Peyer's patch (tissue), 4 donors: ENCODE measurements at regions not wholly inside any gene's neighbourhood (a gene's known extent, or its start where the extent isn't known, plus 50 kb on each side); places are given as distances from the start of the nearest gene placed in this dataset.

ENCODE experiments used
- DNase-seq, 3 donors: peaks; one replicate each; pipeline ENCODE4 v3.0.0-alpha.2; 2017 to 2019
- H3K27ac ChIP-seq, 4 donors: fragments of 200-600 bp; sonication (generic); one replicate each; pipeline ENCODE4 v1.5.1; 2016 to 2019
- H3K27me3 ChIP-seq, 2 donors: fragments of 200-600 bp; sonication (generic); one replicate each; pipeline ENCODE4 v1.5.1; 2019
- H3K36me3 ChIP-seq, 3 donors: fragments of 200-600 bp; sonication (generic); one replicate each; pipeline ENCODE4 v1.5.1; 2016 to 2019
- H3K4me1 ChIP-seq, 4 donors: fragments of 200-600 bp; sonication (generic); one replicate each; pipeline ENCODE4 v1.5.1; 2016 to 2019
- H3K4me3 ChIP-seq, 4 donors: fragments of 200-600 bp; sonication (generic); 1 replicate in 3 of 4; 2 replicates in 1 of 4; pipeline ENCODE4 v1.5.1; 2016 to 2019; ENCODE audit warnings: mild to moderate bottlenecking in 1 of 4
- H3K9me3 ChIP-seq, 4 donors: fragments of 200-600 bp; sonication (generic); one replicate each; pipeline ENCODE4 v1.5.1; 2016 to 2019; ENCODE audit warnings: mild to moderate bottlenecking in 1 of 4
- CTCF ChIP-seq, 6 experiments: fragments of 450-650 bp in 4 of 6; fragments of 200-600 bp in 2 of 6; sonication (generic) in 1 of 6; IDR thresholded peaks; one replicate each; pipeline ENCODE4 v1.5.1; 2017 to 2019; ENCODE audit warnings: antibody characterized with exemption in 6 of 6, mild to moderate bottlenecking in 3 of 6, moderate library complexity in 1 of 6
- POLR2A ChIP-seq, 2 donors: fragments of 450-650 bp; IDR thresholded peaks; one replicate each; pipeline ENCODE4 v1.5.1; 2017; ENCODE audit warnings: antibody characterized with exemption in 2 of 2, mild to moderate bottlenecking in 2 of 2, moderate library complexity in 2 of 2
- small RNA-seq, 2 donors: library from RNA; depleted of rRNA; stranded (forward); fragments of <200 nt; gene quantifications; one replicate each; pipeline ENCODE3, GENCODE V24; 2016

- no peak for TF ChIP-seq CTCF (IDR thresholded peaks at IDR 0.05)
- no peak for TF ChIP-seq POLR2A (IDR thresholded peaks at IDR 0.05)
- Histone ChIP-seq H3K27ac (no peak overlapping the region), H3K27me3 (no peaks in the 10 kb centered on the region), H3K4me3 (no peak overlapping the region), H3K9me3 (no peaks in the 10 kb centered on the region), H3K4me1 (no peaks in the 10 kb centered on the region), H3K36me3 (no peaks in the 10 kb centered on the region)
- DNase-seq, result no peak
Observed at GRCh38 chr4:101400096-101400495, 52.8 kb upstream of the PPP3CA start.

- H3K9me3 ChIP-seq, result no peaks in the 10 kb centered on the region
- TF ChIP-seq CTCF (IDR thresholded peaks at IDR 0.05), result no peak
- no peak for TF ChIP-seq POLR2A (IDR thresholded peaks at IDR 0.05)
- DNase-seq, result no peak
Observed at GRCh38 chr4:101398807-101399206, 51.5 kb upstream of the PPP3CA start.

More at GRCh38 chr4:101398807-101399206, 51.5 kb upstream of the PPP3CA start:
- Histone ChIP-seq H3K36me3 (no peaks in the 10 kb centered on the region), H3K27ac (no peak overlapping the region), H3K4me3 (no peak overlapping the region), H3K4me1 (no peaks in the 10 kb centered on the region), H3K27me3 (no peaks in the 10 kb centered on the region)

Small RNA genes lying in the stretch of these regions (small RNA-seq; reads per million reads assigned to genes)
- gene RNU6-462P, result 0 reads per million in 2 donors
